Osteoblast (primary cell): ENCODE measurements at regions not wholly inside any gene's neighbourhood (a gene's known extent, or its start where the extent isn't known, plus 50 kb on each side); places are given as distances from the start of the nearest gene placed in this dataset.

Experiments
- DNase-seq: peaks from one replicate; pipeline ENCODE4 v3.0.0; 2011; ENCODE audit warnings: low spot score, mixed read lengths; ENCODE audit not compliant: insufficient read length; ENCODE audit errors: missing footprints
- H2AFZ ChIP-seq: 2 replicates; pipeline ENCODE4 v1.6.0; 2011; ENCODE audit warnings: mild to moderate bottlenecking, low read length
- H3K27ac ChIP-seq: 2 replicates; pipeline ENCODE4 v1.5.1; 2011; ENCODE audit warnings: mild to moderate bottlenecking, low read depth, low read length, moderate library complexity
- H3K27me3 ChIP-seq: 2 replicates; pipeline ENCODE4 v1.6.0; 2012; ENCODE audit warnings: mild to moderate bottlenecking, control low read depth, inconsistent platforms, low read length, moderate library complexity; ENCODE audit not compliant: insufficient read depth
- H3K36me3 ChIP-seq: 2 replicates; pipeline ENCODE4 v1.5.1; 2011; ENCODE audit warnings: mild to moderate bottlenecking, low read length, control low read depth, moderate library complexity; ENCODE audit not compliant: insufficient read depth
- H3K4me1 ChIP-seq: 2 replicates; pipeline ENCODE4 v1.5.1; 2011; ENCODE audit warnings: mild to moderate bottlenecking, low read length, control low read depth, moderate library complexity; ENCODE audit not compliant: insufficient read depth
- H3K4me2 ChIP-seq: 2 replicates; pipeline ENCODE4 v1.6.0; 2011; ENCODE audit warnings: mild to moderate bottlenecking, low read length; ENCODE audit not compliant: insufficient read depth
- H3K4me3 ChIP-seq: fragments of 200-600 bp; sonication (generic); 3 replicates; pipeline ENCODE4 v1.5.1; 2012; ENCODE audit warnings: mild to moderate bottlenecking, low read length, inconsistent platforms; ENCODE audit not compliant: insufficient read depth
- H3K79me2 ChIP-seq: 2 replicates; pipeline ENCODE4 v1.6.0; 2012; ENCODE audit warnings: mild to moderate bottlenecking, low read length, control low read depth, inconsistent platforms; ENCODE audit not compliant: insufficient read depth
- H3K9me3 ChIP-seq: 2 replicates; pipeline ENCODE4 v1.5.1; 2011; ENCODE audit warnings: low read depth, low read length, control low read depth
- H4K20me1 ChIP-seq: 2 replicates; pipeline ENCODE4 v1.6.0; 2012; ENCODE audit warnings: mild to moderate bottlenecking, low read length, control low read depth; ENCODE audit not compliant: insufficient read depth
- CTCF ChIP-seq: IDR thresholded peaks from 2 replicates; pipeline ENCODE4 v1.5.1; 2011; ENCODE audit warnings: mild to moderate bottlenecking, low read depth, low read length, moderate library complexity; ENCODE audit errors: extremely low read depth

DNA sequence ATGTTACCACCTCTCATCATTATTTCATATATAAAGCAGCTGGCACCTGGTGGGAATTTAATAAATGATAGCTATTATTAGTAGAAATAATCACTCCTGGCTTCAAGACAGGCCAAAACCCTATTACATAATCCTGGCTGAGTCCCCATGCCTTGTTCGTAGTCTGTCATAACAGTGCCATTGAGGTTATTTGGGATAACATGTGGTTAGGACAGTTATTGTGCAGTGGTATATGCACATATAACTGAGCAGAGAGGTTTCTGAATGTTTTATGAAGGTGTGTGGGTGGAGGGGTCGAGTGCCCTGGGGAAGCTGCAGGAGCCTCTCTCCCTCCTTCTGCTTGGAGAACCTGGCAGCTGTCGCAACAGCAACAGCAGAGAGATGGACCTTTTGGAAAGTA, 162.4 kb upstream of the NABP1 start:
- Histone ChIP-seq H3K9me3 (no peaks in the 10 kb centered on the region), H3K36me3 (no peaks in the 10 kb centered on the region), H3K4me2 (no peak overlapping the region), H3K79me2 (no peaks in the 10 kb centered on the region), H4K20me1 (no peaks in the 10 kb centered on the region), H3K4me3 (no peak overlapping the region), H3K27ac (no peak overlapping the region), H3K4me1 (peaks cover 5% of the 10 kb centered on the region), H2AFZ (peak overlapping the region; percentile 23), H3K27me3 (no peaks in the 10 kb centered on the region)
- DNase-seq, result no peak
- TF ChIP-seq CTCF, result no peak

DNA sequence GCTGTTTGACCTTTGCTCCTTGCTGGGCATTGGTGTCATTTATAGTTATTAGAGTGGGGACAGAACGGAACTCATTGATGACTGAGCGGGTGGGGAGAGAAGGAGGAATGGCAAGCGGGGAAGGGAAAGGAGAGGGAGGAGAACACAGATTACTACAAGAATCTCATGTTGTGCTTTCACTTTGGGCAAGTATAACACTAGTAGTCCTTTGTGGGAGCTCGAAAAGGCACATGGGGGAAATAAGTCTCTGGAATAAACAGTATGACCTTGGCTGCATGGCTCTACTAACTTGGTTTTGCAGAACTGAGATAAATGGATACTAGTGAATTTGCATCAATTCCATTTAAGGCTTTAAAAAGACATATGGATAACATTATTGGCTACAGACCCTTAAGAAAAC, 161.7 kb upstream of the NABP1 start:
- H3K36me3 ChIP-seq, result no peaks in the 10 kb centered on the region
- no peak for TF ChIP-seq CTCF
- no peaks in the 10 kb centered on the region for H3K27me3 ChIP-seq
- no peak overlapping the region for H3K4me3 ChIP-seq
- peak overlapping the region; percentile 16 for H2AFZ ChIP-seq
- peaks cover 5% of the 10 kb centered on the region for H3K4me1 ChIP-seq
- no peak for DNase-seq
- no peaks in the 10 kb centered on the region for H3K79me2 ChIP-seq
- no peak overlapping the region for H3K27ac ChIP-seq
- H4K20me1 ChIP-seq, result no peaks in the 10 kb centered on the region
- no peaks in the 10 kb centered on the region for H3K9me3 ChIP-seq
- peak overlapping the region; percentile 32 for H3K4me2 ChIP-seq

DNA sequence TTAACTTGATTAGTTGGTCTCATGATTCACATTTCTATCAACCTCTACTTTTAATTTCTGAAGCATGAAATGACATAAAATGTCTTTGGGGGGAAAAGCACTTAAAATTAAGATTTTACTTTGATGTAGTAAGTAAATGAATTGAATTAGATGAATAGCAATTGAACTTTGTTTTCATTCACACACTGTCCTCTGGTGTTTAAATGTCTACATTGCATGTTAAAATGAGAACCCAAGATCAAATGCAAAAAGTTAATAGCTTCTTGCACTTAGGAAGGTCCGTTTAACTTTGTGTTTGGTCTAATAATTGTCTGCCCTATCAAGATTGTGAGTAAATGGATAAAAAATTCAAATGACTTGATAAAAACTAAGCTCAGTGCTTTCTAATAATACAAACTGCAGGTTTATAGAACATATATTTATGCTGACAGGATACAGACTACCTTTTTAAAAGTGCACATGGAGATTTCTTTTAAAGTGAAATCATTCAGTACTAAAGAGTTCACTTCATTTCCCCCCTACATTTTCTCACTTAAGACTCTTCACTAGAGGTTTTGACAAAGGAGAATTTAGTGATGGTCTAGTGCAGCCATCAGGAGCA, 156.2 kb upstream of the NABP1 start:
- Histone ChIP-seq H3K4me2 (no peak overlapping the region), H3K9me3 (no peaks in the 10 kb centered on the region), H3K79me2 (no peaks in the 10 kb centered on the region), H3K4me1 (no peaks in the 10 kb centered on the region), H3K27me3 (no peaks in the 10 kb centered on the region), H4K20me1 (no peaks in the 10 kb centered on the region), H3K36me3 (no peaks in the 10 kb centered on the region), H3K4me3 (no peak overlapping the region), H2AFZ (peak overlapping the region; percentile 42), H3K27ac (no peak overlapping the region)
- DNase-seq, result no peak
- TF ChIP-seq CTCF, result peak; percentile 84

GRCh38 chr2:191522478-191523120, 155.3 kb upstream of the NABP1 start:
- Histone ChIP-seq H3K79me2 (no peaks in the 10 kb centered on the region), H3K36me3 (no peaks in the 10 kb centered on the region), H3K4me1 (no peaks in the 10 kb centered on the region), H3K4me3 (no peak overlapping the region), H2AFZ (no peak overlapping the region), H3K4me2 (no peak overlapping the region), H4K20me1 (no peaks in the 10 kb centered on the region), H3K27ac (no peak overlapping the region), H3K27me3 (no peaks in the 10 kb centered on the region), H3K9me3 (no peaks in the 10 kb centered on the region)
- DNase-seq, result no peak
- TF ChIP-seq CTCF, result no peak
